Lung (tissue), 1 donor: ENCODE measurements at regions not wholly inside any gene's neighbourhood (a gene's known extent, or its start where the extent isn't known, plus 50 kb on each side); places are given as distances from the start of the nearest gene placed in this dataset. TPM values are rescaled to one million over a fixed set of nuclear protein-coding genes. Genes with fewer than 3 reads are reported as not detected.

Source experiments
- small RNA-seq: library from RNA; depleted of rRNA; stranded (forward); fragments of <200 nt; gene quantifications from one replicate; pipeline ENCODE3, GENCODE V24; 2014; ENCODE audit warnings: low replicate concordance

Small RNAs in the stretch of these regions (small RNA-seq; reads per million reads assigned to genes)
- gene MTND5P40 (not detected), gene RF01182 (not detected), gene RN7SKP139 (not detected), gene RNU6-1014P (not detected)
